IMR-90 (cell line): ENCODE measurements at regions not wholly inside any gene's neighbourhood (a gene's known extent, or its start where the extent isn't known, plus 50 kb on each side); places are given as distances from the start of the nearest gene placed in this dataset.

Experiments
- ATAC-seq: fragments of 200-7000 bp; cut with Tn5 transposase; 2 replicates; pipeline ENCODE4 v1.9.1; 2020; ENCODE audit warnings: low read depth, mild to moderate bottlenecking, moderate library complexity
- BruUV-seq: library from RNA; stranded (reverse); fragments of 400-500 nt; replicated peaks from 2 replicates; lab custom pipeline; 2021; lab: Mats Ljungman, UMichigan
- CTCF ChIA-PET: fragments of 300-600 bp; formaldehyde crosslinking; extraction: SDS; loops from one replicate; lab custom pipeline; 2021; ENCODE audit warnings: antibody characterized with exemption; lab: Yijun Ruan, JAX
- POLR2A ChIA-PET: fragments of 300-600 bp; sonication (Branson Sonifier 250); formaldehyde crosslinking; loops from one replicate; lab custom pipeline; 2022; ENCODE audit warnings: antibody characterized with exemption; ENCODE audit not compliant: unreplicated experiment; lab: Charles Lee
- DNase-seq: peaks from one replicate; pipeline ENCODE4 v3.0.0; 2013
- H2AFZ ChIP-seq: replicated peaks from 2 replicates; pipeline ENCODE3; 2013; ENCODE audit warnings: low read length, mild to moderate bottlenecking; ENCODE audit not compliant: poor library complexity
- H2AK5ac ChIP-seq: 2 replicates; pipeline ENCODE4 v1.6.1; 2013; ENCODE audit warnings: low read depth, low read length, inconsistent platforms
- H2AK9ac ChIP-seq: replicated peaks from 2 replicates; pipeline ENCODE3; 2013; ENCODE audit warnings: mild to moderate bottlenecking, low read depth, low read length, moderate library complexity; ENCODE audit not compliant: poor library complexity
- H2BK120ac ChIP-seq: 2 replicates; pipeline ENCODE4 v1.6.1; 2013; ENCODE audit warnings: low read depth, low read length, inconsistent platforms
- H2BK15ac ChIP-seq: 3 replicates; pipeline ENCODE4 v1.6.1; 2013; ENCODE audit warnings: low read depth, low read length, inconsistent platforms
- H2BK20ac ChIP-seq: 2 replicates; pipeline ENCODE4 v1.6.1; 2013; ENCODE audit warnings: low read depth, mild to moderate bottlenecking, inconsistent platforms, low read length, moderate library complexity
- H2BK5ac ChIP-seq: 2 replicates; pipeline ENCODE4 v1.6.1; 2013; ENCODE audit warnings: mild to moderate bottlenecking, low read depth, low read length, inconsistent platforms; ENCODE audit not compliant: poor library complexity, severe bottlenecking
- H3K14ac ChIP-seq: replicated peaks from 2 replicates; pipeline ENCODE4 v1.6.1; 2013; ENCODE audit warnings: low read depth, low read length, inconsistent platforms
- H3K18ac ChIP-seq: 2 replicates; pipeline ENCODE4 v1.6.1; 2013; ENCODE audit warnings: low read depth, low read length, control low read depth
- H3K23ac ChIP-seq: 2 replicates; pipeline ENCODE4 v1.6.1; 2013; ENCODE audit warnings: low read depth, low read length, inconsistent platforms
- H3K27ac ChIP-seq: 2 replicates; pipeline ENCODE4 v1.5.1; 2013; ENCODE audit warnings: mild to moderate bottlenecking, control low read depth, low read length; ENCODE audit not compliant: insufficient read depth
- H3K27me3 ChIP-seq: 2 replicates; pipeline ENCODE4 v1.6.1; 2013; ENCODE audit warnings: low read length; ENCODE audit not compliant: control insufficient read depth, insufficient read depth
- H3K36me3 ChIP-seq: 2 replicates; pipeline ENCODE4 v1.6.1; 2013; ENCODE audit warnings: low read length, mixed read lengths; ENCODE audit not compliant: control insufficient read depth, insufficient read depth
- H3K4ac ChIP-seq: 2 replicates; pipeline ENCODE4 v1.6.1; 2013; ENCODE audit warnings: low read depth, low read length, inconsistent platforms
- H3K4me1 ChIP-seq: 2 replicates; pipeline ENCODE4 v1.6.1; 2013; ENCODE audit warnings: low read length, mixed read lengths; ENCODE audit not compliant: control insufficient read depth, insufficient read depth
- H3K4me2 ChIP-seq: 2 replicates; pipeline ENCODE4 v1.6.1; 2013; ENCODE audit warnings: low read depth, mild to moderate bottlenecking, control low read depth, low read length, moderate library complexity
- H3K4me3 ChIP-seq: 2 replicates; pipeline ENCODE4 v1.5.1; 2013; ENCODE audit warnings: low read depth, mild to moderate bottlenecking, control low read depth, low read length, moderate library complexity; ENCODE audit not compliant: insufficient read depth
- H3K56ac ChIP-seq: 2 replicates; pipeline ENCODE4 v1.6.1; 2013; ENCODE audit warnings: low read length, inconsistent platforms; ENCODE audit not compliant: insufficient read depth; ENCODE audit errors: extremely low read depth
- H3K79me1 ChIP-seq, 2 experiments: 2 replicates each; pipeline ENCODE4 v1.6.1; 2013; ENCODE audit warnings: low read length in 2 of 2, inconsistent platforms in 1 of 2, low read depth in 1 of 2
- H3K9ac ChIP-seq: 2 replicates; pipeline ENCODE4 v1.6.1; 2013; ENCODE audit warnings: low read depth, low read length, control low read depth
- H3K9me1 ChIP-seq: 2 replicates; pipeline ENCODE4 v1.6.1; 2013; ENCODE audit warnings: low read length, inconsistent platforms; ENCODE audit not compliant: insufficient read depth
- H3K9me3 ChIP-seq: 2 replicates; pipeline ENCODE4 v1.6.1; 2013; ENCODE audit warnings: low read length; ENCODE audit not compliant: control insufficient read depth, insufficient read depth
- H4K20me1 ChIP-seq: 2 replicates; pipeline ENCODE4 v1.6.1; 2013; ENCODE audit warnings: low read length, inconsistent platforms; ENCODE audit not compliant: insufficient read depth
- H4K5ac ChIP-seq: 2 replicates; pipeline ENCODE4 v1.6.1; 2013; ENCODE audit warnings: mild to moderate bottlenecking, low read depth, low read length, control low read depth
- H4K8ac ChIP-seq, 2 experiments: 2 replicates each; pipeline ENCODE4 v1.6.1; 2013; ENCODE audit warnings: low read depth in 2 of 2, low read length in 2 of 2, control low read depth in 1 of 2, inconsistent platforms in 1 of 2
- H4K91ac ChIP-seq: 2 replicates; pipeline ENCODE4 v1.6.1; 2013; ENCODE audit warnings: low read depth, low read length, inconsistent platforms; ENCODE audit not compliant: insufficient read depth
- CEBPB ChIP-seq: IDR thresholded peaks from 2 replicates; pipeline ENCODE4 v1.6.1; 2012; ENCODE audit warnings: low read depth, low read length, improper control_type of control experiment
- MAFK ChIP-seq: IDR thresholded peaks from 2 replicates; pipeline ENCODE4 v1.6.1; 2012; ENCODE audit warnings: low read depth, low read length, improper control_type of control experiment
- POLR2A ChIP-seq: IDR thresholded peaks from 2 replicates; pipeline ENCODE4 v1.6.1; 2012; ENCODE audit warnings: mild to moderate bottlenecking, low read depth, low read length
- SMC3 ChIP-seq: fragments of 150-350 bp; IDR thresholded peaks from 2 replicates; pipeline ENCODE4 v1.6.1; 2016; ENCODE audit warnings: low read depth, mild to moderate bottlenecking, antibody characterized with exemption, low read length, moderate library complexity
- WGBS, 2 experiments: methylation state at CpG; one replicate each; pipeline versions ENCODE4 v1.1.5 to v1.1.7; 2013; ENCODE audit warnings: missing lambda C conversion rate in 2 of 2; ENCODE audit not compliant: insufficient read length in 1 of 2; ENCODE audit errors: extremely low coverage in 2 of 2; 5-methylcytosine and 5-hydroxymethylcytosine counted together
- dilution Hi-C: fragments of 300-500 bp; cut with HindIII; formaldehyde crosslinking; loops from one replicate; pipeline ENCODE4 v1.14.3; 2018; ENCODE audit warnings: low sequenced_read_pairs; ENCODE audit not compliant: unreplicated experiment
- in situ Hi-C: fragments of 300-500 bp; cut with MboI; formaldehyde crosslinking; loops from 3 replicates; pipeline ENCODE4 v1.14.3; 2019; ENCODE audit warnings: low sequenced_read_pairs, inconsistent platforms, mixed read lengths
- intact Hi-C: fragments of 100-400 bp; cut with micrococcal nuclease; formaldehyde crosslinking; loops from 2 replicates; pipeline ENCODE4 v1.10.0; 2022
- TF ChIP-seq, protein P1 (sequence below): conservative IDR thresholded peaks from 2 replicates; pipeline ENCODE4 v1.5.1; 2012; ENCODE audit warnings: mild to moderate bottlenecking, low read depth, low read length, improper control_type of control experiment
- TF ChIP-seq, protein P2 (sequence below): fragments of 150-350 bp; IDR thresholded peaks from 2 replicates; pipeline ENCODE4 v1.6.1; 2017; ENCODE audit warnings: mild to moderate bottlenecking, antibody characterized with exemption, low read length, low read depth

DNA sequence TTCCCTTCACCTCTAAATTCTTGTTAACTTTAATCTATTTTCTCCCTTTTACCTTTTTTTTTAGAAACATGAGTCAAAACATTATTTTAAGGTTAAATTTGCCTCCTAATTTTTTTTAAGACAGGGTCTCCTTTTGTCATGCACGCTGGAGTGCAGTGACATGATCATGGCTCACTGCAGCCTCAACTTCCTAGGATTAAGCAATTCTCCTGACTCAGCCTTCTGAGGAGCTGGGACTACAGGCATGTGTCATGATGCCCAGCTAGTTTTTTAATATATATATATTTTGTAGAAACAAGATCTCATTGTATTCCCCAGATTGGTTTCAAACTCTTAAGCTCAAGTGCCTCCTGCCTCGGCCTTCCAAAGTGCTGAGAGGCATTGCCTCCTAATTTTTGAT is 424.7 kb upstream of the FAM174A start:
- no peak overlapping the region for H2AK5ac ChIP-seq
- ChIA-PET POLR2A (no interaction called here), CTCF (no interaction called here)
- no peaks in the 10 kb centered on the region for H4K20me1 ChIP-seq
- H3K36me3 ChIP-seq: no peaks in the 10 kb centered on the region
- no peak overlapping the region for H3K27ac ChIP-seq
- H2AK9ac ChIP-seq: no peak overlapping the region
- no peak overlapping the region for H3K14ac ChIP-seq
- no peak overlapping the region for H2BK120ac ChIP-seq
- H3K4me2 ChIP-seq: no peak overlapping the region
- no peak overlapping the region for H3K18ac ChIP-seq
- no peaks in the 10 kb centered on the region for H3K4me1 ChIP-seq
- ATAC-seq (no peak), DNase-seq (no peak)
- no TSS peak for BruUV-seq
- H3K27me3 ChIP-seq: no peaks in the 10 kb centered on the region
- H2BK15ac ChIP-seq: no peak overlapping the region
- no peak overlapping the region for H4K8ac ChIP-seq
- H3K9ac ChIP-seq: no peak overlapping the region
- in situ Hi-C loops (no loop called here), intact Hi-C loops (no loop called here), dilution Hi-C loops (no loop called here)
- H3K79me1 ChIP-seq: no peaks in the 10 kb centered on the region
- no peak overlapping the region for H2BK20ac ChIP-seq
- WGBS, 2 experiments: no CpG with 5 or more reads among the region's 2 CpGs
- H4K91ac ChIP-seq: no peak overlapping the region
- no peak overlapping the region for H3K23ac ChIP-seq
- no peak overlapping the region for H4K5ac ChIP-seq
- no peak overlapping the region for H2BK5ac ChIP-seq
- TF ChIP-seq, protein P1, sequence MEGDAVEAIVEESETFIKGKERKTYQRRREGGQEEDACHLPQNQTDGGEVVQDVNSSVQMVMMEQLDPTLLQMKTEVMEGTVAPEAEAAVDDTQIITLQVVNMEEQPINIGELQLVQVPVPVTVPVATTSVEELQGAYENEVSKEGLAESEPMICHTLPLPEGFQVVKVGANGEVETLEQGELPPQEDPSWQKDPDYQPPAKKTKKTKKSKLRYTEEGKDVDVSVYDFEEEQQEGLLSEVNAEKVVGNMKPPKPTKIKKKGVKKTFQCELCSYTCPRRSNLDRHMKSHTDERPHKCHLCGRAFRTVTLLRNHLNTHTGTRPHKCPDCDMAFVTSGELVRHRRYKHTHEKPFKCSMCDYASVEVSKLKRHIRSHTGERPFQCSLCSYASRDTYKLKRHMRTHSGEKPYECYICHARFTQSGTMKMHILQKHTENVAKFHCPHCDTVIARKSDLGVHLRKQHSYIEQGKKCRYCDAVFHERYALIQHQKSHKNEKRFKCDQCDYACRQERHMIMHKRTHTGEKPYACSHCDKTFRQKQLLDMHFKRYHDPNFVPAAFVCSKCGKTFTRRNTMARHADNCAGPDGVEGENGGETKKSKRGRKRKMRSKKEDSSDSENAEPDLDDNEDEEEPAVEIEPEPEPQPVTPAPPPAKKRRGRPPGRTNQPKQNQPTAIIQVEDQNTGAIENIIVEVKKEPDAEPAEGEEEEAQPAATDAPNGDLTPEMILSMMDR: no peak
- TF ChIP-seq, protein P2, sequence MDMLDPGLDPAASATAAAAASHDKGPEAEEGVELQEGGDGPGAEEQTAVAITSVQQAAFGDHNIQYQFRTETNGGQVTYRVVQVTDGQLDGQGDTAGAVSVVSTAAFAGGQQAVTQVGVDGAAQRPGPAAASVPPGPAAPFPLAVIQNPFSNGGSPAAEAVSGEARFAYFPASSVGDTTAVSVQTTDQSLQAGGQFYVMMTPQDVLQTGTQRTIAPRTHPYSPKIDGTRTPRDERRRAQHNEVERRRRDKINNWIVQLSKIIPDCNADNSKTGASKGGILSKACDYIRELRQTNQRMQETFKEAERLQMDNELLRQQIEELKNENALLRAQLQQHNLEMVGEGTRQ: no peak
- TF ChIP-seq POLR2A (no peak), MAFK (no peak), CEBPB (no peak), SMC3 (no peak)
- H3K9me1 ChIP-seq: no peaks in the 10 kb centered on the region
- no peak overlapping the region for H3K4ac ChIP-seq
- no peak overlapping the region for H3K56ac ChIP-seq
- no peak overlapping the region for H2AFZ ChIP-seq
- peaks cover 12% of the 10 kb centered on the region for H3K9me3 ChIP-seq
- no peak overlapping the region for H3K4me3 ChIP-seq
